Nephron progenitor cell (in vitro differentiated cells): ENCODE measurements at regions not wholly inside any gene's neighbourhood (a gene's known extent, or its start where the extent isn't known, plus 50 kb on each side); places are given as distances from the start of the nearest gene placed in this dataset.

ENCODE experiments used
- DNase-seq: peaks from one replicate; pipeline ENCODE4 v3.0.0; 2021
- H3K27ac Mint-ChIP-seq: 2 replicates; pipeline ENCODE4 v1.8.0; 2021; ENCODE audit warnings: mild to moderate bottlenecking, moderate library complexity, mixed read lengths
- H3K27me3 Mint-ChIP-seq: 2 replicates; pipeline ENCODE4 v1.8.0; 2021; ENCODE audit warnings: mild to moderate bottlenecking, low read depth, mixed read lengths; ENCODE audit not compliant: poor library complexity
- H3K36me3 Mint-ChIP-seq: 2 replicates; pipeline ENCODE4 v1.8.0; 2021; ENCODE audit warnings: low read depth, mixed read lengths
- H3K4me1 Mint-ChIP-seq: 2 replicates; pipeline ENCODE4 v1.8.0; 2021; ENCODE audit warnings: mixed read lengths
- H3K4me3 Mint-ChIP-seq: 2 replicates; pipeline ENCODE4 v1.8.0; 2021; ENCODE audit warnings: mild to moderate bottlenecking, moderate library complexity, mixed read lengths
- H3K9me3 Mint-ChIP-seq: 2 replicates; pipeline ENCODE4 v1.8.0; 2021; ENCODE audit warnings: mild to moderate bottlenecking, moderate library complexity, mixed read lengths
- CTCF ChIP-seq: fragments of 200-600 bp; sonication (generic); IDR thresholded peaks from 2 replicates; pipeline ENCODE4 v1.5.0; 2021; ENCODE audit warnings: antibody characterized with exemption

- Mint-ChIP-seq H3K36me3 (peaks cover 36% of the 10 kb centered on the region), H3K27me3 (no peaks in the 10 kb centered on the region), H3K4me3 (peak overlapping the region; percentile 45), H3K27ac (peak overlapping the region; percentile 43), H3K4me1 (peaks cover 37% of the 10 kb centered on the region), H3K9me3 (peaks cover 49% of the 10 kb centered on the region)
- peak; percentile 16 for DNase-seq
- no peak for TF ChIP-seq CTCF
Observed at GRCh38 chr6:139846538-139847456, 472.3 kb upstream of the CITED2 start.

- H3K36me3 Mint-ChIP-seq, result peaks cover 17% of the 10 kb centered on the region
- no peak overlapping the region for H3K4me3 Mint-ChIP-seq
- peaks cover 30% of the 10 kb centered on the region for H3K9me3 Mint-ChIP-seq
- TF ChIP-seq CTCF, result no peak
- H3K4me1 Mint-ChIP-seq, result peaks cover 33% of the 10 kb centered on the region
- H3K27me3 Mint-ChIP-seq, result no peaks in the 10 kb centered on the region
- DNase-seq, result no peak
- no peak overlapping the region for H3K27ac Mint-ChIP-seq
Observed at GRCh38 chr6:139844907-139845306, 470.5 kb upstream of the CITED2 start.

- H3K9me3 Mint-ChIP-seq, result peaks cover 35% of the 10 kb centered on the region
- no peak overlapping the region for H3K4me3 Mint-ChIP-seq
- TF ChIP-seq CTCF, result no peak
- peaks cover 4% of the 10 kb centered on the region for H3K27me3 Mint-ChIP-seq
- peaks cover 11% of the 10 kb centered on the region for H3K4me1 Mint-ChIP-seq
- H3K27ac Mint-ChIP-seq, result no peak overlapping the region
- no peak for DNase-seq
- peaks cover 24% of the 10 kb centered on the region for H3K36me3 Mint-ChIP-seq
Observed at GRCh38 chr6:139841794-139842215, 467.4 kb upstream of the CITED2 start.

GRCh38 chr6:139839506-139840156 is 465.2 kb upstream of the CITED2 start:
- Mint-ChIP-seq H3K27ac (no peak overlapping the region), H3K27me3 (peaks cover 4% of the 10 kb centered on the region), H3K36me3 (peaks cover 20% of the 10 kb centered on the region), H3K4me3 (no peak overlapping the region), H3K4me1 (no peaks in the 10 kb centered on the region), H3K9me3 (peaks cover 30% of the 10 kb centered on the region)
- TF ChIP-seq CTCF, result no peak
- no peak for DNase-seq

- no peak for TF ChIP-seq CTCF
- no peak for DNase-seq
- Mint-ChIP-seq H3K9me3 (peaks cover 17% of the 10 kb centered on the region), H3K27ac (no peak overlapping the region), H3K4me3 (no peak overlapping the region), H3K27me3 (peaks cover 4% of the 10 kb centered on the region), H3K4me1 (peaks cover 44% of the 10 kb centered on the region), H3K36me3 (peaks cover 14% of the 10 kb centered on the region)
Observed at GRCh38 chr6:139834232-139834631, 459.8 kb upstream of the CITED2 start.
